ENCODE measurements at regions not wholly inside any gene's neighbourhood (a gene's known extent, or its start where the extent isn't known, plus 50 kb on each side); places are given as distances from the start of the nearest gene placed in this dataset.

- H3K79me2 ChIP-seq (ENCODE audit: control insufficient read depth, insufficient read depth, low read length), result no peaks in the 10 kb centered on the region
- POLR2A ChIA-PET, result no interaction called here
- intact Hi-C loops (cut with micrococcal nuclease), result no loop called here
- H3K9ac ChIP-seq (replicated peaks; ENCODE audit: extremely low read depth, insufficient read depth, low read length), result no peak overlapping the region
- FAIRE-seq (no peak), DNase-seq (ENCODE audit: low read depth, low spot score) (peak; percentile 48)
- H3K9me1 ChIP-seq (replicated peaks; ENCODE audit: control insufficient read depth, extremely low read depth, insufficient read depth, low read length), result no peaks in the 10 kb centered on the region
- CTCF ChIA-PET, result no interaction called here
- no peak overlapping the region for H3K4me2 ChIP-seq (ENCODE audit: insufficient read depth, low read length)
- H3K4me1 ChIP-seq (ENCODE audit: control insufficient read depth, extremely low read depth, insufficient read depth, low read length), result peaks cover 14% of the 10 kb centered on the region
- BruUV-seq (replicated peaks), result no TSS peak
- H3K4me3 ChIP-seq (replicated peaks in 1 of 3; ENCODE audit: insufficient read depth in 1 of 3, low read depth in 1 of 3, low read length in 3 of 3), result no peak overlapping the region
- no peaks in the 10 kb centered on the region for H4K20me1 ChIP-seq (replicated peaks; ENCODE audit: control insufficient read depth, extremely low read depth, insufficient read depth, low read length)
- no peaks in the 10 kb centered on the region for H3K27me3 ChIP-seq (ENCODE audit: control insufficient read depth in 2 of 2, insufficient read depth in 2 of 2, low read length in 2 of 2)
- H3K36me3 ChIP-seq (ENCODE audit: control insufficient read depth in 2 of 2, extremely low read depth in 1 of 2, insufficient read depth in 2 of 2, low read length in 2 of 2), result no peaks in the 10 kb centered on the region
- TF ChIP-seq FOS (IDR thresholded peaks at IDR 0.05; ENCODE audit: borderline replicate concordance, insufficient read depth, low read length) (peak; percentile 58), GATA2 (IDR thresholded peaks at IDR 0.05; ENCODE audit: insufficient read depth, insufficient read length, low read depth, low read length) (no peak), JUN (IDR thresholded peaks at IDR 0.05; ENCODE audit: borderline replicate concordance, insufficient read depth, insufficient read length, low read depth) (no peak)
- H3K9me3 ChIP-seq (replicated peaks; ENCODE audit: control insufficient read depth, insufficient read depth, low read length), result no peaks in the 10 kb centered on the region
- dilution Hi-C loops (cut with MboI; ENCODE audit: extremely low pct_ligation_motif_present, low sequenced_read_pairs), result no loop called here
- H3K27ac ChIP-seq (ENCODE audit: insufficient read depth, low read depth, low read length), result peak overlapping the region; percentile 58
- peak overlapping the region; percentile 46 for H2AFZ ChIP-seq (ENCODE audit: low read depth, low read length)
These were observed 264.0 kb upstream of the SLIT2 start for GRCh38 chr4:19987746-19988145.

- dilution Hi-C loops (cut with MboI; ENCODE audit: extremely low pct_ligation_motif_present, low sequenced_read_pairs), result no loop called here
These were observed 268.6 kb upstream of the SLIT2 start for GRCh38 chr4:19983072-19983471.

More at GRCh38 chr4:19983072-19983471, 268.6 kb upstream of the SLIT2 start:
- no peaks in the 10 kb centered on the region for H3K27me3 ChIP-seq (ENCODE audit: control insufficient read depth in 2 of 2, insufficient read depth in 2 of 2, low read length in 2 of 2)
- peak overlapping the region; percentile 9 for H2AFZ ChIP-seq (ENCODE audit: low read depth, low read length)
- DNase-seq (ENCODE audit: low read depth, low spot score), result peak; percentile 90
- no peaks in the 10 kb centered on the region for H3K79me2 ChIP-seq (ENCODE audit: control insufficient read depth, insufficient read depth, low read length)
- ChIA-PET POLR2A (no interaction called here), CTCF (interaction anchor here (1.4 to 1.8 kb wide), 2 partner anchors 12 to 265 kb away, joined by 4 to 9 read pairs; no protein-coding TSS in a partner anchor)
- no peaks in the 10 kb centered on the region for H4K20me1 ChIP-seq (replicated peaks; ENCODE audit: control insufficient read depth, extremely low read depth, insufficient read depth, low read length)
- no peak overlapping the region for H3K4me3 ChIP-seq (replicated peaks in 1 of 3; ENCODE audit: insufficient read depth in 1 of 3, low read depth in 1 of 3, low read length in 3 of 3)
- H3K4me2 ChIP-seq (ENCODE audit: insufficient read depth, low read length), result peak overlapping the region; percentile 37
- H3K27ac ChIP-seq (ENCODE audit: insufficient read depth, low read depth, low read length), result peak overlapping the region; percentile 85
- no TSS peak for BruUV-seq (replicated peaks)
- TF ChIP-seq JUN (IDR thresholded peaks at IDR 0.05; ENCODE audit: borderline replicate concordance, insufficient read depth, insufficient read length, low read depth), result peak; percentile 70
- no peak for TF ChIP-seq MAX (IDR thresholded peaks at IDR 0.05; ENCODE audit: insufficient read depth, insufficient read length)
- TF ChIP-seq POLR2AphosphoS5 (IDR thresholded peaks at IDR 0.05; ENCODE audit: insufficient read depth, low read depth, low read length), result no peak
- no peak for TF ChIP-seq CTCF (IDR thresholded peaks at IDR 0.05; ENCODE audit: extremely low read depth in 1 of 2, insufficient read depth in 1 of 2, low read depth in 1 of 2, low read length in 2 of 2)
- no peak for TF ChIP-seq GATA2 (IDR thresholded peaks at IDR 0.05; ENCODE audit: insufficient read depth, insufficient read length, low read depth, low read length)
- no peak for TF ChIP-seq EZH2 (IDR thresholded peaks at IDR 0.05; ENCODE audit: borderline replicate concordance, low read depth, low read length, severe bottlenecking)
- TF ChIP-seq POLR2A (IDR thresholded peaks at IDR 0.05; ENCODE audit: low read depth, low read length), result peak; percentile 19
- TF ChIP-seq FOS (IDR thresholded peaks at IDR 0.05; ENCODE audit: borderline replicate concordance, insufficient read depth, low read length), result peak; percentile 39
- TF ChIP-seq MYC (IDR thresholded peaks at IDR 0.05; ENCODE audit: low read depth, low read length), result no peak
- peak overlapping the region; percentile 64 for H3K9ac ChIP-seq (replicated peaks; ENCODE audit: extremely low read depth, insufficient read depth, low read length)
- H3K9me1 ChIP-seq (replicated peaks; ENCODE audit: control insufficient read depth, extremely low read depth, insufficient read depth, low read length), result no peaks in the 10 kb centered on the region
- H3K9me3 ChIP-seq (replicated peaks; ENCODE audit: control insufficient read depth, insufficient read depth, low read length), result no peaks in the 10 kb centered on the region
- H3K4me1 ChIP-seq (ENCODE audit: control insufficient read depth, extremely low read depth, insufficient read depth, low read length), result peaks cover 25% of the 10 kb centered on the region
- H3K36me3 ChIP-seq (ENCODE audit: control insufficient read depth in 2 of 2, extremely low read depth in 1 of 2, insufficient read depth in 2 of 2, low read length in 2 of 2), result no peaks in the 10 kb centered on the region
- FAIRE-seq, result peak; percentile 92
- intact Hi-C loops (cut with micrococcal nuclease), result loop anchor here (1.0 to 5.0 kb wide), 6 partner anchors 60 to 268 kb away; partner anchors contain the start of gene SLIT2

Measured in endothelial cell of umbilical vein (primary cell).